Heart left ventricle (tissue), 13 donors: ENCODE measurements at regions not wholly inside any gene's neighbourhood (a gene's known extent, or its start where the extent isn't known, plus 50 kb on each side); places are given as distances from the start of the nearest gene placed in this dataset.

ENCODE experiments used
- CTCF ChIP-seq, 12 donors: fragments of 200-600 bp; sonication (generic) in 4 of 12; IDR thresholded peaks; one replicate each; pipeline versions ENCODE4 v1.5.0 to v1.8.0; 2018 to 2022; ENCODE audit warnings: antibody characterized with exemption in 12 of 12, mild to moderate bottlenecking in 5 of 12
- POLR2A ChIP-seq, 2 donors: fragments of 450-650 bp; IDR thresholded peaks; one replicate each; pipeline ENCODE4 v1.6.1; 2017; ENCODE audit warnings: antibody characterized with exemption in 2 of 2, mild to moderate bottlenecking in 2 of 2, moderate library complexity in 2 of 2
- donor health status: ischemic (EF 13 %, LVEDD 7.1; RV severe dilation, severe dysfunction).
- donor health status: DM: no; HTN: yes; CAD: no.
- donor health status: DM: no; HTN: no; CAD: no.
- donor health status: ischemic (EF 25% LVEDD 6.9; RV normal size, moderate dysfunction).
- donor health status: ischemic (EF 25% LVEDD 5.7; RV mildly dilated, moderate dysfunction).
- donor health status: ischemic (EF 35%, LVEDD 5.7; RV mildly dilated, moderate dysfunction).
- donor health status: nonischemic (EF 11% LVEDD 7.7; RV severe dilation, severe dysfunction).
- donor health status: DM: yes; HTN: yes; CAD: no.
- donor health status: PGD.
- donor health status: ischemic (EF 29% LVEDD 5.4; RV normal size, mild dysfunction).
- donor health status: nonischemic (EF 23%, LVEDD 6.1; RV moderate dilation, normal function).

- TF ChIP-seq POLR2A (IDR thresholded peaks at IDR 0.05) (no peak), CTCF (IDR thresholded peaks at IDR 0.05) (peak in 11 of 12 donors; percentile 17 to 59 (median 39))
These were observed 55.0 kb upstream of the PRDM5 start for GRCh38 chr4:120977435-120977997.
